Globus pallidus (tissue), 1 donor: ENCODE measurements at regions not wholly inside any gene's neighbourhood (a gene's known extent, or its start where the extent isn't known, plus 50 kb on each side); places are given as distances from the start of the nearest gene placed in this dataset.

Experiments used
- DNase-seq: peaks from one replicate; pipeline ENCODE4 v3.0.0-alpha.2; 2015; ENCODE audit warnings: low spot score

- no peak for DNase-seq
Observed at GRCh38 chr20:50242548-50242862, 51.9 kb downstream of the CEBPB start.

- peak; percentile 79 for DNase-seq
Observed at GRCh38 chr20:50242863-50243609, 52.4 kb downstream of the CEBPB start.

GRCh38 chr20:50243610-50244351 lies 53.2 kb downstream of the CEBPB start:
- no peak for DNase-seq

- DNase-seq, result no peak
Observed at GRCh38 chr20:50244352-50245149, 53.9 kb downstream of the CEBPB start.

GRCh38 chr20:50245498-50246366 lies 55.1 kb downstream of the CEBPB start:
- no peak for DNase-seq

- no peak for DNase-seq
Observed at GRCh38 chr20:50246367-50247195, 56.0 kb downstream of the CEBPB start.

- no peak for DNase-seq
Observed at GRCh38 chr20:50247196-50248094, 56.8 kb downstream of the CEBPB start.

GRCh38 chr20:50248104-50248641 lies 57.5 kb downstream of the CEBPB start:
- no peak for DNase-seq

GRCh38 chr20:50249447-50250388 lies 59.1 kb downstream of the CEBPB start:
- DNase-seq, result no peak

- DNase-seq, result no peak
Observed at GRCh38 chr20:50250679-50251382, 60.2 kb downstream of the CEBPB start.

GRCh38 chr20:50251383-50251748 lies 60.7 kb downstream of the CEBPB start:
- no peak for DNase-seq

GRCh38 chr20:50251992-50252511 lies 61.4 kb downstream of the CEBPB start:
- no peak for DNase-seq

GRCh38 chr20:50252701-50253100 lies 62.1 kb downstream of the CEBPB start:
- DNase-seq, result no peak

- no peak for DNase-seq
Observed at GRCh38 chr20:50253101-50253500, 62.5 kb downstream of the CEBPB start.

GRCh38 chr20:50254466-50255079 lies 63.9 kb downstream of the CEBPB start:
- no peak for DNase-seq

GRCh38 chr20:50256577-50256976 lies 65.9 kb downstream of the CEBPB start:
- DNase-seq, result no peak

- no peak for DNase-seq
Observed at GRCh38 chr20:50257860-50258259, 67.2 kb downstream of the CEBPB start.
